ENCODE measurements at regions not wholly inside any gene's neighbourhood (a gene's known extent, or its start where the extent isn't known, plus 50 kb on each side); places are given as distances from the start of the nearest gene placed in this dataset.

- DNase-seq: no peak
- H3K4me3 ChIP-seq (ENCODE audit: insufficient read depth, low read depth, low read length): no peak overlapping the region
- H3K36me3 ChIP-seq (replicated peaks; ENCODE audit: control insufficient read depth, insufficient read depth, low read length): no peaks in the 10 kb centered on the region
- H3K27me3 ChIP-seq (ENCODE audit: control insufficient read depth, insufficient read depth, low read length): no peaks in the 10 kb centered on the region
Observed at GRCh38 chr1:71345491-71345890, 264.7 kb upstream of the ZRANB2 start.

DNA sequence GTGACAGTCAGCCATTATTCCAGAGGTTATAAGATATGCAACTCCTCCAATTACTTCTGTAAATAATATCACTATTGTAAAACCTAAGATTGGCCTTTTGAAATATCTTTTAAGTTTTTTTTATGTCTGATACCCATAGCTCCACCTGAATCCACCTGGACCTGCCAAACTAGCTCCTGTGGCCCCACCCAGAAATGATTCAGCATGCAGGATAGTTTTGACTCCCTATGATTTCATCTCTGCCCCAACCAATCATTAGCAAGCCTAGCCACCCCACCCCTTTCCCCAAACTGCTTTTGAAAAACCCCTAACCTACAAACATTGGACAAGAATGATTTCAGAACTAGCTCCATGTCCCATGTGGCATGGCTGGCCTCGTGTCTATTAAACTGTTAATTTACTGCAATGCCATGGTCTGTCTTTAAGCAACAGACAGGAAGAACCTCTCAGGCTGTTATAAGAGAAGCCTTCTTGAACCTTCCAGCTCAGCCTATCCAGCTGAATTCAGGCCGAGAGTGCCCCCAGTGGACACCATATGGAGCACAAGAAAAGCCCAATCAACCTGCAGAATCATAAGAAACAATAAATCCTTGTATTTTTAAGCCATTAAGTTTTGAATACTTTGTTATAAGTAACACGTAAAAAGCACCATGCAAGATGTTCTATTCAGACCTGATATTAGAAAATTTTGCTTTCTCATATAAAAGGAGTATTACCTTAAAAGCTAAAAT, 263.0 kb upstream of the ZRANB2 start:
- H3K27me3 ChIP-seq (ENCODE audit: control insufficient read depth, insufficient read depth, low read length): no peaks in the 10 kb centered on the region
- no peak for DNase-seq
- H3K36me3 ChIP-seq (replicated peaks; ENCODE audit: control insufficient read depth, insufficient read depth, low read length): no peaks in the 10 kb centered on the region
- no peak overlapping the region for H3K4me3 ChIP-seq (ENCODE audit: insufficient read depth, low read depth, low read length)

GRCh38 chr1:71339238-71339637, 258.4 kb upstream of the ZRANB2 start:
- no peak overlapping the region for H3K4me3 ChIP-seq (ENCODE audit: insufficient read depth, low read depth, low read length)
- no peak for DNase-seq
- no peaks in the 10 kb centered on the region for H3K36me3 ChIP-seq (replicated peaks; ENCODE audit: control insufficient read depth, insufficient read depth, low read length)
- no peaks in the 10 kb centered on the region for H3K27me3 ChIP-seq (ENCODE audit: control insufficient read depth, insufficient read depth, low read length)

- H3K27me3 ChIP-seq (ENCODE audit: control insufficient read depth, insufficient read depth, low read length): no peaks in the 10 kb centered on the region
- H3K4me3 ChIP-seq (ENCODE audit: insufficient read depth, low read depth, low read length): no peak overlapping the region
- no peaks in the 10 kb centered on the region for H3K36me3 ChIP-seq (replicated peaks; ENCODE audit: control insufficient read depth, insufficient read depth, low read length)
- DNase-seq: no peak
Observed at GRCh38 chr1:71330991-71331390, 250.2 kb upstream of the ZRANB2 start.

- Histone ChIP-seq H3K4me3 (ENCODE audit: insufficient read depth, low read depth, low read length) (no peak overlapping the region), H3K27me3 (ENCODE audit: control insufficient read depth, insufficient read depth, low read length) (no peaks in the 10 kb centered on the region), H3K36me3 (replicated peaks; ENCODE audit: control insufficient read depth, insufficient read depth, low read length) (no peaks in the 10 kb centered on the region)
- DNase-seq: no peak
Observed at GRCh38 chr1:71324671-71325267, 243.9 kb upstream of the ZRANB2 start.

DNA sequence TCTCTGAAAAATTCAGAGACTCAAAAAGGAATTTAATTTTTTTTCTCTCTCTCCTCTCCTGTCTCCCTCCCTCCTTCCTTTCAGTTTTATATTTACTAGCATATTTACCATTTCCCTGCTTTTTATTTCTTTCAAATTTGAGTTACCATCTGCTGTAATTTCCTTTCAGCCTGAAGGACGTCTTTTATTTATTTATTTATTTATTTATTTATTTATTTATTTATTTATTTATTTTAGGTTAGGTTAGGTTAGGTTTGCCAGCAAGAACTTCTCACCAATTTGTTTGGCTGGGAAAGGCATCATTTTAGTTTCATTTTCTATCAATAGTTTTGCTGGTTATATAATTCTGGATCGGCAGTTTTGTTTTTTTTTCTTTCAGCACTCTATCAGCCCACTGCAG, 231.7 kb upstream of the ZRANB2 start:
- H3K27me3 ChIP-seq (ENCODE audit: control insufficient read depth, insufficient read depth, low read length): no peaks in the 10 kb centered on the region
- no peak for DNase-seq
- H3K36me3 ChIP-seq (replicated peaks; ENCODE audit: control insufficient read depth, insufficient read depth, low read length): no peaks in the 10 kb centered on the region
- H3K4me3 ChIP-seq (ENCODE audit: insufficient read depth, low read depth, low read length): no peak overlapping the region

GRCh38 chr1:71311376-71311775, 230.5 kb upstream of the ZRANB2 start:
- no peak for DNase-seq
- Histone ChIP-seq H3K27me3 (ENCODE audit: control insufficient read depth, insufficient read depth, low read length) (no peaks in the 10 kb centered on the region), H3K36me3 (replicated peaks; ENCODE audit: control insufficient read depth, insufficient read depth, low read length) (no peaks in the 10 kb centered on the region), H3K4me3 (ENCODE audit: insufficient read depth, low read depth, low read length) (no peak overlapping the region)

GRCh38 chr1:71307451-71307850, 226.6 kb upstream of the ZRANB2 start:
- Histone ChIP-seq H3K4me3 (ENCODE audit: insufficient read depth, low read depth, low read length) (no peak overlapping the region), H3K36me3 (replicated peaks; ENCODE audit: control insufficient read depth, insufficient read depth, low read length) (no peaks in the 10 kb centered on the region), H3K27me3 (ENCODE audit: control insufficient read depth, insufficient read depth, low read length) (no peaks in the 10 kb centered on the region)
- no peak for DNase-seq

GRCh38 chr1:71304125-71304524, 223.3 kb upstream of the ZRANB2 start:
- DNase-seq: no peak
- H3K4me3 ChIP-seq (ENCODE audit: insufficient read depth, low read depth, low read length): no peak overlapping the region
- H3K27me3 ChIP-seq (ENCODE audit: control insufficient read depth, insufficient read depth, low read length): no peaks in the 10 kb centered on the region
- no peaks in the 10 kb centered on the region for H3K36me3 ChIP-seq (replicated peaks; ENCODE audit: control insufficient read depth, insufficient read depth, low read length)

- no peak for DNase-seq
- no peaks in the 10 kb centered on the region for H3K36me3 ChIP-seq (replicated peaks; ENCODE audit: control insufficient read depth, insufficient read depth, low read length)
- H3K27me3 ChIP-seq (ENCODE audit: control insufficient read depth, insufficient read depth, low read length): no peaks in the 10 kb centered on the region
- no peak overlapping the region for H3K4me3 ChIP-seq (ENCODE audit: insufficient read depth, low read depth, low read length)
Observed at GRCh38 chr1:71303617-71304041, 222.8 kb upstream of the ZRANB2 start.

DNA sequence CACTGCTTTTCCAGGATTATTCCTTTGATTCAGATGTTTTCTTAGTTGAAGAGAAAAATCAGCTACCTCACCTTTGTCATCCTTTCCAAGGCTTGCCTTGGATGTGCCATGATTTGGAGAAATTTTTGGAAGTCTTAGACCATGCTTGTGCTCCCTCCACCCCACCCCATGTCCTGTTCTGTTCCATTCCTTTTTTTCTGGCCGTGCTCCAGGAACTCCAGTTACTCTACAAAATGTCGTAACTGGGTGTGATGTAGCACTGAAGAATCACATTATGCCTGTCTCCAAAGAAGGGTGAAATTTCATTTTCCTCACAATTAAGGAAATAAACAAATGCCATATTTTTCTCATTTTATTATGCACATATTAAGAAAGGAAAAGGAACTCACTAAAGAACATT, 217.8 kb upstream of the ZRANB2 start:
- no peak for DNase-seq
- Histone ChIP-seq H3K36me3 (replicated peaks; ENCODE audit: control insufficient read depth, insufficient read depth, low read length) (no peaks in the 10 kb centered on the region), H3K27me3 (ENCODE audit: control insufficient read depth, insufficient read depth, low read length) (no peaks in the 10 kb centered on the region), H3K4me3 (ENCODE audit: insufficient read depth, low read depth, low read length) (no peak overlapping the region)

- DNase-seq: no peak
- Histone ChIP-seq H3K27me3 (ENCODE audit: control insufficient read depth, insufficient read depth, low read length) (no peaks in the 10 kb centered on the region), H3K36me3 (replicated peaks; ENCODE audit: control insufficient read depth, insufficient read depth, low read length) (no peaks in the 10 kb centered on the region), H3K4me3 (ENCODE audit: insufficient read depth, low read depth, low read length) (no peak overlapping the region)
Observed at GRCh38 chr1:71296551-71297134, 215.8 kb upstream of the ZRANB2 start.

DNA sequence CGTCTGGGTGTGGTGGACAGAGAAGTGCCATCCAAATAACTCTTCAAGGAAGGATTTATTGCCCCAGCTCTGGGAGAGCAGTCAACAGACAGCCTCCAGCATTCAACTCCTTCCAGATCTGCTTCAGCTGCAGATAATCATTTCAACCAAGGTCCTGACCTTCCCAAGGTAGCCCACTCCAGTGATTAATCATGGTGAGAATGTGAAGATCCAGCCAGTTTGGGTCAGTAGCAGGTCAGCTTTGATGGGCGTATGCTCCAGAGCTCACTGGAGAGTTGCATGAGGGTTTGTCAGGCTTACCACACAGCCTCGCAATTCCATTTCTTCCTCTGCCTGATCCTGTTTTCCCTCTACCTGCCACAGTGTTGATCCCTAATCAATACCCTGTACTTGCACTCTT, 214.5 kb upstream of the ZRANB2 start:
- Histone ChIP-seq H3K27me3 (ENCODE audit: control insufficient read depth, insufficient read depth, low read length) (no peaks in the 10 kb centered on the region), H3K36me3 (replicated peaks; ENCODE audit: control insufficient read depth, insufficient read depth, low read length) (no peaks in the 10 kb centered on the region), H3K4me3 (ENCODE audit: insufficient read depth, low read depth, low read length) (no peak overlapping the region)
- DNase-seq: no peak

DNA sequence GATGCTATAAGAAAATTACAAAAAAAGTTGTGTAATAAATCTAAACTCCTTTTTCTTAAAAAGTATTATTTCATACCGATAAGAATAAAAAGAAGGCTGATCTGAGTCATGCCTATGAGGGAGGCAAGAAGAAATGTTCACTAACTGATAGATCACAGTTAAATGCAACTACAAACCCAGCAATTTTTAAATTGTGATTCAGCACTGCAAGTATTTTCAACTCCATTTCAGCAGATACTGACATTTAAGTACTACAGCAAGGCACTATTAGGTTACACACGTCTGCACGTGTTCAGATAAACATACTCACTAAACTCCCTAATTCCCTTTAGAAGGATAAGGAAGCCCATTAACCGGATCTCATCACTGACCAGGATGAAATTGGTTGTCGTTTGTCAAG, 213.3 kb upstream of the ZRANB2 start:
- H3K27me3 ChIP-seq (ENCODE audit: control insufficient read depth, insufficient read depth, low read length): no peaks in the 10 kb centered on the region
- no peak overlapping the region for H3K4me3 ChIP-seq (ENCODE audit: insufficient read depth, low read depth, low read length)
- no peaks in the 10 kb centered on the region for H3K36me3 ChIP-seq (replicated peaks; ENCODE audit: control insufficient read depth, insufficient read depth, low read length)
- DNase-seq: no peak

DNA sequence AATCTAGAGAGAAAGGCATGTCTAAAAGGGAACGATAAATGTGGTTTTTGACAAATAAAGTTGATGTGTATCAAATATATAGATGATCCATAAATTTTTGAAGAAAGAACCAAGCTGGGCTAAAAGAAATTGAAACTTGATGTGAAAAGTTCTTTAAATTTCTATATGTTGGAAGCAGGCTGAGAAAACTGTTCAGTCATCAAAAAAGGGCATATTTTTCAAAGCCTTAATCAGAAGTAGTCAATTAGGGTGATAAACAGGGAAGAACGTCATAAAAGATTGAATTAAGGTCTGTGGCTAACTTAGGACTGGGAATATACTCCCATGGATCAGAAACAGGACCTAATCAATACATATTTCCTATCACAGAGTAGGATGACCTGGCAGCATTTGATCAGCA, 211.4 kb upstream of the ZRANB2 start:
- no peaks in the 10 kb centered on the region for H3K27me3 ChIP-seq (ENCODE audit: control insufficient read depth, insufficient read depth, low read length)
- no peak for DNase-seq

More for the DNA sequence above, 211.4 kb upstream of the ZRANB2 start:
- Histone ChIP-seq H3K4me3 (ENCODE audit: insufficient read depth, low read depth, low read length) (no peak overlapping the region), H3K36me3 (replicated peaks; ENCODE audit: control insufficient read depth, insufficient read depth, low read length) (no peaks in the 10 kb centered on the region)
